GM20000 (cell line): ENCODE measurements at regions not wholly inside any gene's neighbourhood (a gene's known extent, or its start where the extent isn't known, plus 50 kb on each side); places are given as distances from the start of the nearest gene placed in this dataset.

Experiments used
- DNase-seq: peaks from one replicate; pipeline ENCODE4 v3.0.0; 2012; ENCODE audit warnings: low spot score
- TF ChIP-seq, protein P1 (sequence below): IDR thresholded peaks from 2 replicates; pipeline ENCODE4 v1.5.1; 2012; ENCODE audit warnings: mild to moderate bottlenecking, control low read depth; ENCODE audit errors: extremely low read depth, missing control alignments

DNA sequence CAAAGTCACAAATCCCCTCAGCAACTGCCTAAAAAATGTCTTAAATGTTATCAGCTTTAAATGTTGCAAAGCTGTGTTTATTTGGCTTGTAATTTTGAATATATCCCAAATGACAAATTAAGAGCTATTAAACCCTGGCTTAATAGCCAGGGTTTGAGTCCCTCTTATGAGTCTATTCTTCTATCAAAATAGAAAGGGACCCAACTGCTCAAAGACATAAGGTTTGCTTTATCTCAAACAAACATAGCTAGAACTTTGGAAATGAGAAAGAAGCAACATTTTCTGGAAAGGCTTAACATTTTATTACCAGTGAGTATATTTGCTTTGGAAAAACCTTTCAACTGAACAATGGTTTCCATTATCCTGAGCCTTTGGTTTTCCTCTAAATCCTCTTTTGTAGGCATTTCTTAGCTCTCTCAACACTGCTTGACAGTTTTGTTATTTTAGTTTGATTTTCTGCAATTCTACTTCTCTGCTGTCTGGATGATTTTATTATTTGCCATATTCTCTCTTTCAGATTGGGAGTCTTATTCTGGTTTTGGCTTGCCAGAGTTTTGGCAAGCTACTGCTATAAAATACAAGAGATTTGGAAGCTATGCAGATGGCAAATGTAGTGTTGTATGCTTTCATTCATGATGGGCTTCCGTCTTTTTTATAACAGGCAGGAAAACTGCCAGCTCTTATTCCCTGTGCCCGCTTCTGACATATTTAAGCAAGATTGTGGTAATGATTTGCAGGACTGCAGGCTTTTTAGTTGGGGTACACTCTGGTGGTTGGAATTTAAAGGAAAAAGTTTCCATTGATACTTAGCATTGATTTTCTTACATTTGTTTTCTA lies 734.9 kb downstream of the DTWD2 start:
- TF ChIP-seq, protein P1, sequence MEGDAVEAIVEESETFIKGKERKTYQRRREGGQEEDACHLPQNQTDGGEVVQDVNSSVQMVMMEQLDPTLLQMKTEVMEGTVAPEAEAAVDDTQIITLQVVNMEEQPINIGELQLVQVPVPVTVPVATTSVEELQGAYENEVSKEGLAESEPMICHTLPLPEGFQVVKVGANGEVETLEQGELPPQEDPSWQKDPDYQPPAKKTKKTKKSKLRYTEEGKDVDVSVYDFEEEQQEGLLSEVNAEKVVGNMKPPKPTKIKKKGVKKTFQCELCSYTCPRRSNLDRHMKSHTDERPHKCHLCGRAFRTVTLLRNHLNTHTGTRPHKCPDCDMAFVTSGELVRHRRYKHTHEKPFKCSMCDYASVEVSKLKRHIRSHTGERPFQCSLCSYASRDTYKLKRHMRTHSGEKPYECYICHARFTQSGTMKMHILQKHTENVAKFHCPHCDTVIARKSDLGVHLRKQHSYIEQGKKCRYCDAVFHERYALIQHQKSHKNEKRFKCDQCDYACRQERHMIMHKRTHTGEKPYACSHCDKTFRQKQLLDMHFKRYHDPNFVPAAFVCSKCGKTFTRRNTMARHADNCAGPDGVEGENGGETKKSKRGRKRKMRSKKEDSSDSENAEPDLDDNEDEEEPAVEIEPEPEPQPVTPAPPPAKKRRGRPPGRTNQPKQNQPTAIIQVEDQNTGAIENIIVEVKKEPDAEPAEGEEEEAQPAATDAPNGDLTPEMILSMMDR = no peak
- DNase-seq = no peak

DNA sequence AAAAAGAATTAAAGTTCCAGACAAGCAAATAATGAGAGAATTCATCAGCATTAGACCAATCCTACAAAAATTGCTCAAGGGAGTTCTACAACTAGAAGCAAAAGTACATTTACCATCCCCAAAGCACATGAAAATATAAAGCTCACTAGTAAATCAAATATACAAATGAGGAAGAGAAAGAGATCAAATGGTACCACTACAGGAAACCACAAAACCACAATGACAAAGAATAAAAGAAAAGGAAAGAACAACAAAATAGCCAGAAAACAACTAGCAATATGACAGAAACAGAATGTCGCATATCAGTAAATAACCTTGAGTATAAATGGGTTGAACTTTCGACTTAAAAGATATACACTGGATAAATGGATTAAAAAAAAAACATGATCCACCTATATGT lies 739.0 kb downstream of the DTWD2 start:
- TF ChIP-seq, protein P1 = no peak
- DNase-seq = no peak

DNA sequence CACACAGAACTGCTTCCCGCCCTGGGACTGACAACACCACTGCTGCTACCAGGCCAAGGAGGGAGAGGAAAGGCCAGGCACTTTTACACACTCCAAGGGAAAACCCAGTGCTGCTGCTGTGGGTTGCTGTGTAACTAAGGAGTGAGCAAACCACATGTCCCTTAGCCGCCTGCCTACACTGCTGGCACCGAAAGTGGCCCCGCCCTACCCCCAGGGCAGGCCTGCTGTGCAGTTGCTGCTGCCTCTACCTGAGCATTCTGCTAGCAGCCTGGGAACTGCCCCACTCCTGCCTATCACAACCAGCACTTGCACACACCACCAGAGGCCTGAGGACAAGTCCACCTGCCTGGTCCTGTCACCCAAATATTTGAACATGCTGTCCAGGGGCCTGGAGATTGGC lies 740.9 kb downstream of the DTWD2 start:
- TF ChIP-seq, protein P1 = no peak
- no peak for DNase-seq

DNA sequence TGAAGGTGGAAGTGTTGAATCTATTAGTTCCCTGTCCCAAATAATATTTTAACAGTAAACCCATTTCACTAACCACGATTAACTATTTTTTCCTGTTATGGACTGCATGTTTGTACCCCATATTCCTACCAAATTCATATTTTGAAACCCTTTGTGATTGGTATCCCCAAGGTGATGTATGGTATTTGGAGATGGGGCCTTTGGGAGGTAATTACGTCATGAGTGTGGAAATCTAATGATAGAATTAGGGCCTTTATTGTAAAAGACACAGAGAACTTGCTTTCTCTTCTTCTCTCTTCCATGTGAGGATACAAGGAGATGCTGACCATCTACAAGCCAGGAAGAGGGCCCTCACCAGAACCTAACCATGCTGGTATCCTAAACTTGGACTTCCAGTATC lies 744.7 kb downstream of the DTWD2 start:
- DNase-seq = no peak
- TF ChIP-seq, protein P1 = no peak

DNA sequence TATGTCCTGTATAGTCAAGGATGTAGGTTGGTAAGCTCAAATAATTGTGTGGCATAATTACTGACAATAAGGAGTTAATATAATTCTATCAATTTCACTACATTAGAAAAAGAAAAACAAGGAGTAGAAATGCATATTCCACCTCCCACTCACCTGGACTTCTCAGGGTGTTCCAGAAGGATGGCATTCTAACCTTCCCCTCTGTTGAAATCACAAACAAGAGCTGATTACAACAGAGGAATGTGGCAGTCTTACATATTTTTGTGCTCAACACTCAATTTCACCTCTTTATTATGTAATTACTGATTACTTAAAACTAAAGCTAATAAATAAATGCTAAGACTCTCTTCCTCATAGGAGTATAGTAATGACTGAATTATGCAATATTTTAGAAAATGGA lies 745.3 kb downstream of the DTWD2 start:
- DNase-seq = no peak
- TF ChIP-seq, protein P1 = no peak

DNA sequence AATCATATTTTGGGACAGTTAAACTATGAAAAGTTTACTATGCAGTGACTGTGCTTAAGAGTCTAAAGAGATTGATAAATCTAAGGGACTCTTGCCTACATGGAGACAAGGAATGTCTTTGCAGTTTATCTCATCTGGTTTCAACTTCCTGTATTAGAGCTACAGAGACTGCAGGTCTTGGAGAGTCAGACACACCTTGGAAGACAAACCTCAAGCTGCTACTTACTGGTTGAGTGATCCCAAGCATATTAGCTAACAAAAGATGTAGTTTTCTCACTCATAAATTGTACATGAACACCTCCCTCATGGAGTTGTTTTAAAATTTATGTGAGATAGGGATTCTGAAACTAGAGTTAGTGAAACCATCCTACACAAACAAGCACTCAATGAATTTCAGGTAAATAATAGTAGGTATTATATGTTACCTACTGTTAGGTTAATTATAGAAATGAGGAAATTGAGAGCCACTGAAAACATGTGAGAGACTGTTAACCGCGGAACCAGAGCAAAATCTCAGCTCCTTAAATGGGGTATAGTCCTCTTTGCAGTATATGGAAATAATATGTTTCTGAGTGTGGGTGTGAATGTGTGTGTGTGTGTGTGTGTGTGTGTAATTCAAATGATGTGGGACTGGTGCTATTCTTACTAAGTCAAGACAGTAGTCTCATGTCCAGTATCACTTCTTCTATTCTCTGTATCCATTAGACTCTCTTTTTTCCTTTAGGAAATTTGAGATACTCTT lies 752.1 kb downstream of the DTWD2 start:
- no peak for DNase-seq
- TF ChIP-seq, protein P1 = no peak

DNA sequence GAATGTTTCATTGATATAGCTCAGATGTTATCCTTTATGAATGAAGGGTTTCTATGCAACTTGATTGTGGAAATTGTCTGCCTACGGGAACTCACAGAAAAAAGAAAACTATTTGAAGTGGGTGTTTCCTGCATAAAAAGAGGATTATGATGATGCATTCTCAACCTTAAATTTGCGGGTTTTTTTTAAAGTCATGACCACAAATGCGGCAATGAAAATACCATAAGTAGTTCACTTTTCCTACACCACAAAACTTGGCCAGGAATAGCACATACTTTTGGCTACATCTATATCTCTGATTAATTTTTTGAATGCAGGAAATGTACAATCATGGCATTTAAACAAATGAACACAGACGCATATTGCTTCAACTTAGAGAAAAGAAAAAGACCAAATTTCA lies 754.7 kb downstream of the DTWD2 start:
- DNase-seq = no peak
- TF ChIP-seq, protein P1 = no peak
